B cell (primary cell): ENCODE measurements at regions not wholly inside any gene's neighbourhood (a gene's known extent, or its start where the extent isn't known, plus 50 kb on each side); places are given as distances from the start of the nearest gene placed in this dataset.

Experiments used
- ATAC-seq: fragments of 200-7000 bp; cut with Tn5 transposase; one replicate; pipeline ENCODE4 v1.10.0; 2021; ENCODE audit warnings: low read depth, mild to moderate bottlenecking, moderate number of reproducible peaks, moderate library complexity
- CTCF ChIA-PET: fragments of 350-600 bp; sonication (Branson Sonifier 250); formaldehyde crosslinking; loops from one replicate; lab custom pipeline; 2021; ENCODE audit warnings: antibody characterized with exemption, inconsistent platforms; lab: Charles Lee
- POLR2A ChIA-PET: fragments of 350-600 bp; sonication (Branson Sonifier 250); formaldehyde crosslinking; loops from one replicate; lab custom pipeline; 2021; ENCODE audit warnings: antibody characterized with exemption; lab: Charles Lee
- DNase-seq: peaks from one replicate; pipeline ENCODE4 v3.0.0; 2013
- H2AFZ ChIP-seq: 2 replicates; pipeline ENCODE4 v1.6.1; 2012; ENCODE audit warnings: mild to moderate bottlenecking, low read depth, low read length; ENCODE audit not compliant: insufficient read depth, poor library complexity, severe bottlenecking
- H3K27ac ChIP-seq, 2 donors: 1 replicate in 1 of 2; 2 replicates in 1 of 2; pipeline ENCODE4 v1.5.1; 2012 to 2013; ENCODE audit warnings: low read length in 2 of 2, mild to moderate bottlenecking in 2 of 2, moderate library complexity in 1 of 2
- H3K27me3 ChIP-seq, 4 experiments: fragments of 200-600 bp in 1 of 4; sonication (generic) in 1 of 4; replicated peaks in 1 of 4; 1 replicate in 2 of 4; 2 replicates in 2 of 4; pipeline versions ENCODE4 v1.6.1 to v1.7.0; 2013 to 2016; ENCODE audit warnings: low read length in 3 of 4, mild to moderate bottlenecking in 2 of 4, mixed read lengths in 1 of 4, moderate library complexity in 1 of 4; ENCODE audit not compliant: insufficient read depth in 4 of 4, control insufficient read depth in 3 of 4; ENCODE audit errors: control extremely low read depth in 1 of 4
- H3K36me3 ChIP-seq, 2 experiments: replicated peaks in 1 of 2; 1 replicate in 1 of 2; 2 replicates in 1 of 2; pipeline versions ENCODE4 v1.6.1 to v1.7.1; 2013; ENCODE audit warnings: low read length in 1 of 2; ENCODE audit not compliant: insufficient read depth in 2 of 2, control insufficient read depth in 1 of 2; ENCODE audit errors: control extremely low read depth in 1 of 2, extremely low read depth in 1 of 2
- H3K4me1 ChIP-seq, 2 donors: fragments of 200-600 bp in 1 of 2; sonication (generic) in 1 of 2; 1 replicate in 1 of 2; 2 replicates in 1 of 2; pipeline versions ENCODE4 v1.5.1 to v1.6.1; 2013 to 2017; ENCODE audit warnings: low read length in 2 of 2; ENCODE audit not compliant: control insufficient read depth in 2 of 2, insufficient read depth in 2 of 2
- H3K4me2 ChIP-seq: replicated peaks from 2 replicates; pipeline ENCODE3; 2012; ENCODE audit warnings: mild to moderate bottlenecking, low read depth, low read length; ENCODE audit not compliant: poor library complexity, severe bottlenecking
- H3K4me3 ChIP-seq, 5 experiments: fragments of 200-600 bp in 1 of 5; sonication (generic) in 1 of 5; 1 replicate in 3 of 5; 2 replicates in 2 of 5; pipeline versions ENCODE4 v1.5.1 to v1.7.0; 2011 to 2016; ENCODE audit warnings: low read length in 4 of 5, mild to moderate bottlenecking in 4 of 5, low read depth in 2 of 5, control low read depth in 1 of 5, moderate library complexity in 1 of 5; ENCODE audit not compliant: insufficient read depth in 1 of 5; ENCODE audit errors: control extremely low read depth in 1 of 5, extremely low read depth in 1 of 5
- H3K79me2 ChIP-seq: fragments of 200-600 bp; sonication (generic); one replicate; pipeline ENCODE4 v1.6.0; 2016; ENCODE audit warnings: low read length; ENCODE audit not compliant: control insufficient read depth, insufficient read depth
- H3K9ac ChIP-seq: fragments of 200-600 bp; sonication (generic); 2 replicates; pipeline ENCODE4 v1.6.1; 2017; ENCODE audit warnings: mild to moderate bottlenecking, low read length, moderate library complexity
- H3K9me3 ChIP-seq, 3 donors: one replicate each; pipeline versions ENCODE4 v1.6.1 to v1.7.1; 2013; ENCODE audit warnings: low read length in 2 of 3; ENCODE audit not compliant: control insufficient read depth in 2 of 3, insufficient read depth in 1 of 3; ENCODE audit errors: control extremely low read depth in 1 of 3
- H4K20me1 ChIP-seq: 2 replicates; pipeline ENCODE4 v1.6.0; 2012; ENCODE audit warnings: mild to moderate bottlenecking, low read length; ENCODE audit not compliant: insufficient read depth, control insufficient read depth, poor library complexity, severe bottlenecking
- H3K27ac Mint-ChIP-seq: one replicate; pipeline ENCODE4 v1.8.0; 2021; ENCODE audit warnings: mixed read lengths
- H3K27me3 Mint-ChIP-seq: one replicate; pipeline ENCODE4 v1.8.0; 2021; ENCODE audit warnings: mixed read lengths
- H3K4me1 Mint-ChIP-seq: one replicate; pipeline ENCODE4 v1.8.0; 2021; ENCODE audit warnings: mixed read lengths
- H3K4me3 Mint-ChIP-seq: one replicate; pipeline ENCODE4 v1.8.0; 2021; ENCODE audit warnings: mixed read lengths
- H3K9me3 Mint-ChIP-seq: one replicate; pipeline ENCODE4 v1.8.0; 2022; ENCODE audit warnings: mixed read lengths; ENCODE audit not compliant: insufficient read depth
- EZH2 ChIP-seq: IDR thresholded peaks from 2 replicates; pipeline ENCODE4 v1.6.1; 2012; ENCODE audit warnings: borderline replicate concordance, low read depth, mild to moderate bottlenecking, moderate library complexity, low read length; ENCODE audit not compliant: insufficient read depth, poor library complexity, severe bottlenecking
- WGBS: methylation state at CpG from one replicate; pipeline ENCODE4 v1.1.5; 2013; ENCODE audit warnings: missing lambda C conversion rate; ENCODE audit not compliant: insufficient coverage; 5-methylcytosine and 5-hydroxymethylcytosine counted together
- intact Hi-C: fragments of 100-400 bp; cut with micrococcal nuclease; formaldehyde crosslinking; loops from one replicate; pipeline ENCODE4 v1.10.0; 2022
- TF ChIP-seq, protein P1 (sequence below): fragments of 200-600 bp; IDR thresholded peaks from one replicate; pipeline ENCODE4 v1.8.0; 2022; ENCODE audit warnings: antibody characterized with exemption, mild to moderate bottlenecking

DNA sequence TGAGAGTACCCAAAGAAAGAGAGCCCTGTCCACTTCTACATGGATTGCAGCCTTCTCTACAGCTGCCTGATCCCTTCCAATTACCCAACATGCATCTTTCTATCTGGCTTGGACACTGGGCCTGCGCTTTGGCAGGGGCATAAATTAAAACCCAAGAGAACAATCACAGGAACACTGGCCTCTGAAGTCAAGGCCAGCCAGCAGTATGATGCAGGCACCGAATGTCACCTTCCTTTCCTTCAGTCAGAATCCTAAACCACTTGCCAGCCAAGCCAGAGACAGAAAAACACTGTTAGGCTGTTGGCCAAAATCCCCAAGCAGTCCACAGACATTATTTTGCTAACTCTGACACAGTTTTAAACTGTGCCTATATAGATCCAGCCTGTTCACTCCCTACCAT, 113.7 kb downstream of the DUSP6 start:
- POLR2A ChIA-PET = no interaction called here
- Mint-ChIP-seq H3K9me3 (no peaks in the 10 kb centered on the region), H3K27ac (no peak overlapping the region), H3K4me1 (peaks cover 10% of the 10 kb centered on the region), H3K27me3 (peaks cover 15% of the 10 kb centered on the region), H3K4me3 (no peak overlapping the region)
- TF ChIP-seq, protein P1, sequence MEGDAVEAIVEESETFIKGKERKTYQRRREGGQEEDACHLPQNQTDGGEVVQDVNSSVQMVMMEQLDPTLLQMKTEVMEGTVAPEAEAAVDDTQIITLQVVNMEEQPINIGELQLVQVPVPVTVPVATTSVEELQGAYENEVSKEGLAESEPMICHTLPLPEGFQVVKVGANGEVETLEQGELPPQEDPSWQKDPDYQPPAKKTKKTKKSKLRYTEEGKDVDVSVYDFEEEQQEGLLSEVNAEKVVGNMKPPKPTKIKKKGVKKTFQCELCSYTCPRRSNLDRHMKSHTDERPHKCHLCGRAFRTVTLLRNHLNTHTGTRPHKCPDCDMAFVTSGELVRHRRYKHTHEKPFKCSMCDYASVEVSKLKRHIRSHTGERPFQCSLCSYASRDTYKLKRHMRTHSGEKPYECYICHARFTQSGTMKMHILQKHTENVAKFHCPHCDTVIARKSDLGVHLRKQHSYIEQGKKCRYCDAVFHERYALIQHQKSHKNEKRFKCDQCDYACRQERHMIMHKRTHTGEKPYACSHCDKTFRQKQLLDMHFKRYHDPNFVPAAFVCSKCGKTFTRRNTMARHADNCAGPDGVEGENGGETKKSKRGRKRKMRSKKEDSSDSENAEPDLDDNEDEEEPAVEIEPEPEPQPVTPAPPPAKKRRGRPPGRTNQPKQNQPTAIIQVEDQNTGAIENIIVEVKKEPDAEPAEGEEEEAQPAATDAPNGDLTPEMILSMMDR = no peak
- TF ChIP-seq EZH2 = no peak
- no peak overlapping the region for H3K4me3 ChIP-seq
- CTCF ChIA-PET = no interaction called here
- no peak overlapping the region for H2AFZ ChIP-seq
- H3K79me2 ChIP-seq = no peaks in the 10 kb centered on the region
- 70% methylated on average over 2 of the region's 2 CpGs for WGBS
- no peak overlapping the region for H3K27ac ChIP-seq
- H3K27me3 ChIP-seq = no peaks in the 10 kb centered on the region
- no peaks in the 10 kb centered on the region for H4K20me1 ChIP-seq
- peaks cover 0 to 2% (median 0%) of the 10 kb centered on the region in 3 donors for H3K9me3 ChIP-seq
- no peak for ATAC-seq
- H3K4me2 ChIP-seq = no peak overlapping the region
- DNase-seq = no peak
- intact Hi-C loops = no loop called here
- peaks cover 6 to 9% of the 10 kb centered on the region in 2 donors for H3K4me1 ChIP-seq
- no peak overlapping the region for H3K9ac ChIP-seq
- H3K36me3 ChIP-seq = no peaks in the 10 kb centered on the region

DNA sequence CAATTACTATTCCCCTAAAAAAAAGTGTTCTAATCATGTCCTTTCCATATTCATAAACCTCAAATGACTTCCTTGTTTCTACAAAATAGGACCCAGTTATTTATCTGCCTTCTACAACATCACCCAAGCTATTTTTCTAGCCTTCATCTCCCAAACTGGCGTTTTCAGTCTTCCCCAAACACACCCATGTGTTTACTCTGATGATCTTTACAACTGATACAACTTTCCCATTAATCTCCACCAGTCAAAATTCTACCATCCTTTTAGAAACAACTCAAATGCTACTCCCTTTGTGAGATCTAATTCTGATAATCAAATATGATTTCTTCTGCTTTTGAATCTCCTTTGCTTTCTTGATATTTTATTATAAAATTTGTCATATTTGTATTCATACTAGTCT, 114.5 kb downstream of the DUSP6 start:
- Histone ChIP-seq H3K27me3 (no peaks in the 10 kb centered on the region), H3K9me3 (peaks cover 0 to 2% (median 0%) of the 10 kb centered on the region in 3 donors), H3K27ac (no peak overlapping the region), H3K4me1 (peaks cover 4 to 8% of the 10 kb centered on the region in 2 donors), H3K4me3 (no peak overlapping the region), H2AFZ (no peak overlapping the region), H3K79me2 (no peaks in the 10 kb centered on the region), H4K20me1 (no peaks in the 10 kb centered on the region), H3K9ac (no peak overlapping the region), H3K36me3 (no peaks in the 10 kb centered on the region), H3K4me2 (no peak overlapping the region)
- ChIA-PET CTCF (no interaction called here), POLR2A (no interaction called here)
- WGBS = 100% methylated on average over 1 of the region's 1 CpG
- no peak overlapping the region for H3K27ac Mint-ChIP-seq
- no peak for TF ChIP-seq EZH2
- TF ChIP-seq, protein P1 = no peak
- intact Hi-C loops = no loop called here
- peaks cover 7% of the 10 kb centered on the region for H3K4me1 Mint-ChIP-seq
- no peak overlapping the region for H3K4me3 Mint-ChIP-seq
- H3K27me3 Mint-ChIP-seq = peaks cover 9% of the 10 kb centered on the region
- DNase-seq (no peak), ATAC-seq (no peak)
- H3K9me3 Mint-ChIP-seq = no peaks in the 10 kb centered on the region
